SK-N-SH (cell line): ENCODE measurements at regions not wholly inside any gene's neighbourhood (a gene's known extent, or its start where the extent isn't known, plus 50 kb on each side); places are given as distances from the start of the nearest gene placed in this dataset.

ENCODE experiments used
- CTCF ChIA-PET: fragments of 300-600, 350-600 bp; formaldehyde crosslinking; extraction: SDS; loops from one replicate; lab custom pipeline; 2021; lab: Yijun Ruan, JAX
- POLR2A ChIA-PET: fragments of 350-600 bp; sonication (Branson Sonifier 250); formaldehyde crosslinking; extraction: SDS; loops from one replicate; lab custom pipeline; 2020; ENCODE audit warnings: antibody characterized with exemption, inconsistent platforms; lab: Yijun Ruan, JAX
- DNase-seq: peaks from one replicate; pipeline ENCODE4 v3.0.0; 2012
- H2AFZ ChIP-seq: fragments of 200-600 bp; sonication (generic); 2 replicates; pipeline ENCODE4 v1.8.1; 2016; ENCODE audit warnings: antibody characterized with exemption, mild to moderate bottlenecking, low read depth
- H3F3A ChIP-seq: fragments of 200-600 bp; sonication (generic); replicated peaks from 2 replicates; pipeline ENCODE3; 2016; ENCODE audit warnings: antibody characterized with exemption, mild to moderate bottlenecking; ENCODE audit not compliant: insufficient read depth
- H3K27ac ChIP-seq, 2 experiments: fragments of 200-500 bp in 1 of 2; fragments of 200-600 bp in 1 of 2; sonication (Bioruptor generic) in 1 of 2; sonication (generic), shearing (Covaris generic) in 1 of 2; 2 replicates each; pipeline versions ENCODE4 v1.5.1 to v1.6.1; 2014 to 2016; ENCODE audit warnings: low read depth in 2 of 2, inconsistent platforms in 1 of 2, low read length in 1 of 2, mild to moderate bottlenecking in 1 of 2, mixed read lengths in 1 of 2
- H3K27me3 ChIP-seq: fragments of 200-600 bp; sonication (generic), shearing (Covaris generic); 2 replicates; pipeline ENCODE4 v1.6.1; 2016; ENCODE audit warnings: mixed run types; ENCODE audit not compliant: insufficient read depth
- H3K36me3 ChIP-seq, 2 experiments: fragments of 200-500 bp in 1 of 2; fragments of 200-600 bp in 1 of 2; sonication (Bioruptor generic) in 1 of 2; sonication (generic) in 1 of 2; replicated peaks in 1 of 2; 2 replicates each; pipeline versions ENCODE3 to v1.5.1; 2014 to 2016; ENCODE audit warnings: low read length in 1 of 2, mild to moderate bottlenecking in 1 of 2; ENCODE audit not compliant: insufficient read depth in 2 of 2, control insufficient read depth in 1 of 2
- H3K4me1 ChIP-seq, 2 experiments: fragments of 200-500 bp in 1 of 2; fragments of 200-600 bp in 1 of 2; sonication (Bioruptor generic) in 1 of 2; sonication (generic), shearing (Covaris generic) in 1 of 2; 2 replicates each; pipeline versions ENCODE4 v1.5.1 to v1.6.1; 2014 to 2016; ENCODE audit warnings: low read depth in 1 of 2, low read length in 1 of 2, mixed run types in 1 of 2; ENCODE audit not compliant: insufficient read depth in 2 of 2, control insufficient read depth in 1 of 2
- H3K4me2 ChIP-seq: fragments of 200-600 bp; sonication (generic), shearing (Covaris generic); 2 replicates; pipeline ENCODE4 v1.6.1; 2017; ENCODE audit warnings: mixed run types
- H3K4me3 ChIP-seq, 2 experiments: fragments of 200-500 bp in 1 of 2; fragments of 200-600 bp in 1 of 2; sonication (Bioruptor generic) in 1 of 2; sonication (generic), shearing (Covaris generic) in 1 of 2; 2 replicates each; pipeline versions ENCODE4 v1.5.1 to v1.8.1; 2014 to 2016; ENCODE audit warnings: low read depth in 2 of 2, inconsistent platforms in 1 of 2, low read length in 1 of 2, mild to moderate bottlenecking in 1 of 2, mixed read lengths in 1 of 2, moderate library complexity in 1 of 2
- H3K79me2 ChIP-seq: fragments of 200-600 bp; sonication (generic); 2 replicates; pipeline ENCODE4 v1.8.1; 2017; ENCODE audit warnings: mild to moderate bottlenecking; ENCODE audit not compliant: insufficient read depth
- H3K9ac ChIP-seq: fragments of 200-600 bp; sonication (generic); 2 replicates; pipeline ENCODE4 v1.6.1; 2017; ENCODE audit warnings: mixed run types
- H3K9me2 ChIP-seq: fragments of 200-600 bp; sonication (generic); 2 replicates; pipeline ENCODE4 v1.6.1; 2017; ENCODE audit warnings: mixed run types
- H3K9me3 ChIP-seq: fragments of 200-600 bp; sonication (generic); 2 replicates; pipeline ENCODE4 v1.6.1; 2017; ENCODE audit warnings: mixed run types, mild to moderate bottlenecking, moderate library complexity
- H4K20me1 ChIP-seq: fragments of 200-600 bp; sonication (generic); 2 replicates; pipeline ENCODE4 v1.6.1; 2017; ENCODE audit warnings: mild to moderate bottlenecking, mixed run types; ENCODE audit not compliant: insufficient read depth
- CTCF ChIP-seq: fragments of 200-600 bp; sonication (generic); IDR thresholded peaks from 2 replicates; pipeline ENCODE4 v1.6.1; 2017; ENCODE audit warnings: antibody characterized with exemption, mild to moderate bottlenecking, moderate library complexity
- EP300 ChIP-seq, 2 experiments: IDR thresholded peaks; 2 replicates each; pipeline versions ENCODE4 v1.4.0 to v1.6.1; 2012; ENCODE audit warnings: borderline replicate concordance in 1 of 2, low read depth in 1 of 2, low read length in 1 of 2
- EZH2phosphoT487 ChIP-seq: fragments of 200-600 bp; sonication (generic); IDR thresholded peaks from 2 replicates; pipeline ENCODE4 v1.6.1; 2017; ENCODE audit warnings: low read depth, mixed run types, mild to moderate bottlenecking, antibody characterized with exemption, moderate library complexity, borderline replicate concordance
- FOXM1 ChIP-seq: IDR thresholded peaks from 2 replicates; pipeline ENCODE4 v1.4.0; 2012; ENCODE audit warnings: low read depth, mild to moderate bottlenecking
- GABPA ChIP-seq: IDR thresholded peaks from 2 replicates; pipeline ENCODE4 v1.4.0; 2012; ENCODE audit warnings: low read depth, mild to moderate bottlenecking
- JUND ChIP-seq: IDR thresholded peaks from 2 replicates; pipeline ENCODE4 v1.4.0; 2012
- MEF2A ChIP-seq: IDR thresholded peaks from 2 replicates; pipeline ENCODE4 v1.4.0; 2012; ENCODE audit warnings: low read depth, borderline replicate concordance
- NRF1 ChIP-seq: IDR thresholded peaks from 2 replicates; pipeline ENCODE4 v1.6.1; 2012; ENCODE audit warnings: low read depth, mild to moderate bottlenecking, low read length
- RCOR1 ChIP-seq: fragments of 150-350 bp; IDR thresholded peaks from 2 replicates; pipeline ENCODE4 v1.6.1; 2017; ENCODE audit warnings: antibody characterized with exemption, low read length
- RFX5 ChIP-seq: IDR thresholded peaks from 2 replicates; pipeline ENCODE4 v1.6.1; 2012; ENCODE audit warnings: mild to moderate bottlenecking, improper control_type of control experiment, low read length
- RXRA ChIP-seq: IDR thresholded peaks from 2 replicates; pipeline ENCODE4 v1.4.0; 2012; ENCODE audit warnings: low read depth, mild to moderate bottlenecking, borderline replicate concordance
- SMC3 ChIP-seq: IDR thresholded peaks from 2 replicates; pipeline ENCODE4 v1.6.1; 2012; ENCODE audit warnings: low read depth, low read length, improper control_type of control experiment
- TAF1 ChIP-seq: IDR thresholded peaks from 2 replicates; pipeline ENCODE4 v1.6.1; 2012; ENCODE audit warnings: low read depth, mild to moderate bottlenecking, low read length, moderate library complexity, borderline replicate concordance
- TEAD4 ChIP-seq: IDR thresholded peaks from 2 replicates; pipeline ENCODE4 v1.4.0; 2012; ENCODE audit warnings: mild to moderate bottlenecking, borderline replicate concordance; ENCODE audit not compliant: insufficient read depth
- WGBS: methylation state at CpG from one replicate; pipeline ENCODE4 v1.1.6; 2017; ENCODE audit warnings: low lambda C conversion rate; 5-methylcytosine and 5-hydroxymethylcytosine counted together
- TF ChIP-seq, protein P1 (sequence below): fragments of 150-350 bp; IDR thresholded peaks from 2 replicates; pipeline ENCODE4 v1.6.1; 2016; ENCODE audit warnings: mild to moderate bottlenecking, low read depth, low read length
- TF ChIP-seq, protein P2 (sequence below): fragments of 150-350 bp; IDR thresholded peaks from 2 replicates; pipeline ENCODE4 v1.6.1; 2017; ENCODE audit warnings: antibody characterized with exemption, low read length, low read depth, borderline replicate concordance

DNA sequence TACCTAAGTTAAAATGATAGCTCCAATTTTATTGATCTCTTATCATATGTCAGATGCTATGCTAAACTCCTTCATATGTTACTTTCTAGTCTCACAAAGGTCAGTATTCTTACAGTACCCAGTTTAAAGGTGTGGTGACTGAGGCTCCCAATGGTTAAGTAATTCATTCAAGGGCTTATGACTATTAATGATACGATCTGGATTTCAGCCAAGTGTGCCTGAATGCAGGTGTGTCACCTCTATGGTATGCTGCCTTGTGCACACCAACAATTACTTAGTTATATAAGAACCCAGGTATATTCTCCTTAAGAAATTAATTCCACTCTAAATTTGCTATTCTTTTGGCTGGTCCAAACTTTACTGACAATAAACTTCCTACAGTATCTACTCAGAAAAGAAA is 84.6 kb upstream of the TRPC4 start:
- Histone ChIP-seq H3K9me2 (no peaks in the 10 kb centered on the region), H3K27me3 (no peaks in the 10 kb centered on the region)
- TF ChIP-seq, protein P1, sequence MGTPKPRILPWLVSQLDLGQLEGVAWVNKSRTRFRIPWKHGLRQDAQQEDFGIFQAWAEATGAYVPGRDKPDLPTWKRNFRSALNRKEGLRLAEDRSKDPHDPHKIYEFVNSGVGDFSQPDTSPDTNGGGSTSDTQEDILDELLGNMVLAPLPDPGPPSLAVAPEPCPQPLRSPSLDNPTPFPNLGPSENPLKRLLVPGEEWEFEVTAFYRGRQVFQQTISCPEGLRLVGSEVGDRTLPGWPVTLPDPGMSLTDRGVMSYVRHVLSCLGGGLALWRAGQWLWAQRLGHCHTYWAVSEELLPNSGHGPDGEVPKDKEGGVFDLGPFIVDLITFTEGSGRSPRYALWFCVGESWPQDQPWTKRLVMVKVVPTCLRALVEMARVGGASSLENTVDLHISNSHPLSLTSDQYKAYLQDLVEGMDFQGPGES, result no peak
- TF ChIP-seq, protein P2, sequence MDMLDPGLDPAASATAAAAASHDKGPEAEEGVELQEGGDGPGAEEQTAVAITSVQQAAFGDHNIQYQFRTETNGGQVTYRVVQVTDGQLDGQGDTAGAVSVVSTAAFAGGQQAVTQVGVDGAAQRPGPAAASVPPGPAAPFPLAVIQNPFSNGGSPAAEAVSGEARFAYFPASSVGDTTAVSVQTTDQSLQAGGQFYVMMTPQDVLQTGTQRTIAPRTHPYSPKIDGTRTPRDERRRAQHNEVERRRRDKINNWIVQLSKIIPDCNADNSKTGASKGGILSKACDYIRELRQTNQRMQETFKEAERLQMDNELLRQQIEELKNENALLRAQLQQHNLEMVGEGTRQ, result no peak
- TF ChIP-seq EP300 (IDR thresholded peaks at IDR 0.05; ENCODE audit: borderline replicate concordance in 1 of 2, low read depth in 1 of 2, low read length in 1 of 2) (no peak), MEF2A (no peak), TEAD4 (no peak), EZH2phosphoT487 (no peak), JUND (no peak), NRF1 (no peak), RFX5 (no peak), GABPA (no peak), TAF1 (no peak)
- TF ChIP-seq, all 33 proteins: peak for 0
- H3K9ac ChIP-seq, result no peak overlapping the region
- H3K4me3 ChIP-seq, result no peak overlapping the region
- H3F3A ChIP-seq, result no peaks in the 10 kb centered on the region
- POLR2A ChIA-PET, result no interaction called here
- H3K36me3 ChIP-seq, result no peaks in the 10 kb centered on the region
- no peak for DNase-seq
- 0% methylated on average over 1 of the region's 1 CpG for WGBS
- H3K4me1 ChIP-seq, result no peaks in the 10 kb centered on the region
- no peaks in the 10 kb centered on the region for H3K79me2 ChIP-seq
- no peak overlapping the region for H3K27ac ChIP-seq
- no peaks in the 10 kb centered on the region for H4K20me1 ChIP-seq
- no peak overlapping the region for H2AFZ ChIP-seq
- CTCF ChIA-PET, result interaction anchor here (0.7 kb wide), 1 partner anchor 24 kb away, joined by 3 read pairs; no protein-coding TSS in a partner anchor
- no peak overlapping the region for H3K4me2 ChIP-seq
- no peaks in the 10 kb centered on the region for H3K9me3 ChIP-seq

DNA sequence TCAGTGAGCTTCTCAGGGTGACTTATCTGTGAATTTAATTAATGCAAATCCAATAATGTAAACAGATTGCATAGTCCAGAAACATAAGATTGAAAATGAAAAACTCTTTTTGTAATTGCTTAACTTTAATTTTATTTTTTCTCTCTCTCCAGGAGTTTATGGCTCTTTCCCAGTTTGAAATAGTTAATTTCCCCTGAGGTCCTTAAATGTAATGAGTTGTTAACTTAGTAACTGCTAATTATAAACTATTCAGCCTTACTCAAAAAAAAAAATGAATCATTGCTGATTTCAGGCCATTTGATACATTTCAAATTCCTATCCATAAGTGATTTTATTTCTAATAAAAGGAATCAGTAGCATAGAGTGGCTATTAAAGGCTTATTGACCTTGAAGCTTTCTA is 84.1 kb upstream of the TRPC4 start:
- H3F3A ChIP-seq, result no peaks in the 10 kb centered on the region
- TF ChIP-seq FOXM1 (no peak), CTCF (no peak), MEF2A (no peak), RCOR1 (no peak), RXRA (no peak), SMC3 (no peak)
- TF ChIP-seq, all 33 proteins: peak for 0
- Histone ChIP-seq H3K9ac (no peak overlapping the region), H3K4me3 (no peak overlapping the region), H3K4me2 (no peak overlapping the region), H3K9me3 (no peaks in the 10 kb centered on the region), H3K9me2 (no peaks in the 10 kb centered on the region), H2AFZ (no peak overlapping the region), H4K20me1 (no peaks in the 10 kb centered on the region), H3K79me2 (no peaks in the 10 kb centered on the region), H3K27me3 (no peaks in the 10 kb centered on the region), H3K27ac (no peak overlapping the region), H3K36me3 (no peaks in the 10 kb centered on the region), H3K4me1 (no peaks in the 10 kb centered on the region)
- ChIA-PET CTCF (interaction anchor here (0.7 kb wide), 1 partner anchor 24 kb away, joined by 3 read pairs; no protein-coding TSS in a partner anchor), POLR2A (no interaction called here)
- DNase-seq, result no peak
